ENCODE measurements at regions not wholly inside any gene's neighbourhood (a gene's known extent, or its start where the extent isn't known, plus 50 kb on each side); places are given as distances from the start of the nearest gene placed in this dataset.

DNA sequence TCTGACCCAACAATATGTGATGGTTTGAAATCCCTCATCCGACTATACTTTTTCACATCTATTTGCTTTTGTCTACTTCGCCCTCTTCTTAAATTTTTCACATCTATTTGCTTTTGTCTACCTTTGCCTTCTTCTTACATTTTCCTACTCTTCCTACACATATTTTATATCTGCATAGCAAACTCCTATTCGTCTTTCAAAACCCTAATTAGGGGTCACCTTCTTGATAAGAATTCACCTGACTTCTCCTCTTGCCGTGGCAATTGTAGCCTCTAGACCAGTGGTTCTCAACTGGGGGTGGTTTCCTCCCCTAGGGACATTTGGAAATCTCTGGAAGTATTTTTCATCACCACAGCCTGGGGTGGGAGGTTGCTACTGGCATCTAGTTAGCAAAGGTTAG, 607.4 kb downstream of the NTRK3 start:
- TF ChIP-seq, protein P1, sequence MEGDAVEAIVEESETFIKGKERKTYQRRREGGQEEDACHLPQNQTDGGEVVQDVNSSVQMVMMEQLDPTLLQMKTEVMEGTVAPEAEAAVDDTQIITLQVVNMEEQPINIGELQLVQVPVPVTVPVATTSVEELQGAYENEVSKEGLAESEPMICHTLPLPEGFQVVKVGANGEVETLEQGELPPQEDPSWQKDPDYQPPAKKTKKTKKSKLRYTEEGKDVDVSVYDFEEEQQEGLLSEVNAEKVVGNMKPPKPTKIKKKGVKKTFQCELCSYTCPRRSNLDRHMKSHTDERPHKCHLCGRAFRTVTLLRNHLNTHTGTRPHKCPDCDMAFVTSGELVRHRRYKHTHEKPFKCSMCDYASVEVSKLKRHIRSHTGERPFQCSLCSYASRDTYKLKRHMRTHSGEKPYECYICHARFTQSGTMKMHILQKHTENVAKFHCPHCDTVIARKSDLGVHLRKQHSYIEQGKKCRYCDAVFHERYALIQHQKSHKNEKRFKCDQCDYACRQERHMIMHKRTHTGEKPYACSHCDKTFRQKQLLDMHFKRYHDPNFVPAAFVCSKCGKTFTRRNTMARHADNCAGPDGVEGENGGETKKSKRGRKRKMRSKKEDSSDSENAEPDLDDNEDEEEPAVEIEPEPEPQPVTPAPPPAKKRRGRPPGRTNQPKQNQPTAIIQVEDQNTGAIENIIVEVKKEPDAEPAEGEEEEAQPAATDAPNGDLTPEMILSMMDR (IDR thresholded peaks at IDR 0.05), result no peak
- TF ChIP-seq POLR2A (IDR thresholded peaks at IDR 0.05) (no peak), POLR2AphosphoS5 (IDR thresholded peaks at IDR 0.05) (no peak)

Data from prostate gland (tissue), 2 donors.